Trophoblast cell (in vitro differentiated cells and primary cell): ENCODE measurements at regions not wholly inside any gene's neighbourhood (a gene's known extent, or its start where the extent isn't known, plus 50 kb on each side); places are given as distances from the start of the nearest gene placed in this dataset.

Source experiments
- DNase-seq, 2 donors: peaks; one replicate each; pipeline ENCODE4 v3.0.0-alpha.2; 2016
- H2AFZ ChIP-seq: 2 replicates; pipeline ENCODE4 v1.6.1; 2013; ENCODE audit warnings: low read length, moderate library complexity, mild to moderate bottlenecking; ENCODE audit not compliant: insufficient read depth, poor library complexity
- H2AK5ac ChIP-seq: 2 replicates; pipeline ENCODE4 v1.6.1; 2013; ENCODE audit warnings: mild to moderate bottlenecking, low read length
- H2BK120ac ChIP-seq: 2 replicates; pipeline ENCODE4 v1.6.1; 2013; ENCODE audit warnings: low read length, mild to moderate bottlenecking, moderate library complexity; ENCODE audit not compliant: insufficient read depth, poor library complexity
- H2BK12ac ChIP-seq: 2 replicates; pipeline ENCODE4 v1.6.1; 2013; ENCODE audit warnings: mild to moderate bottlenecking, low read length, moderate library complexity
- H2BK5ac ChIP-seq: 2 replicates; pipeline ENCODE4 v1.6.1; 2013; ENCODE audit warnings: low read length, low read depth, moderate library complexity, mild to moderate bottlenecking; ENCODE audit not compliant: poor library complexity
- H3K14ac ChIP-seq: 2 replicates; pipeline ENCODE4 v1.6.1; 2013; ENCODE audit warnings: mild to moderate bottlenecking, low read length
- H3K18ac ChIP-seq: 2 replicates; pipeline ENCODE4 v1.6.1; 2013; ENCODE audit warnings: mild to moderate bottlenecking, low read length
- H3K23ac ChIP-seq: 2 replicates; pipeline ENCODE4 v1.6.1; 2013; ENCODE audit warnings: low read length
- H3K27ac ChIP-seq: 2 replicates; pipeline ENCODE4 v1.5.1; 2013; ENCODE audit warnings: low read depth, mild to moderate bottlenecking, inconsistent platforms, low read length, moderate library complexity
- H3K27me3 ChIP-seq: 2 replicates; pipeline ENCODE4 v1.6.1; 2013; ENCODE audit warnings: inconsistent platforms, mild to moderate bottlenecking, low read length, moderate library complexity; ENCODE audit not compliant: insufficient read depth
- H3K36me3 ChIP-seq, 2 experiments: 1 replicate in 1 of 2; 2 replicates in 1 of 2; pipeline ENCODE4 v1.6.1; 2013; ENCODE audit warnings: low read length in 2 of 2, mild to moderate bottlenecking in 2 of 2, moderate library complexity in 1 of 2; ENCODE audit not compliant: insufficient read depth in 2 of 2, control insufficient read depth in 1 of 2
- H3K4ac ChIP-seq: 2 replicates; pipeline ENCODE4 v1.6.1; 2013; ENCODE audit warnings: low read depth, mild to moderate bottlenecking, low read length, moderate library complexity
- H3K4me1 ChIP-seq, 2 experiments: 1 replicate in 1 of 2; 2 replicates in 1 of 2; pipeline ENCODE4 v1.6.1; 2013; ENCODE audit warnings: low read length in 2 of 2, mild to moderate bottlenecking in 2 of 2, moderate library complexity in 1 of 2; ENCODE audit not compliant: insufficient read depth in 2 of 2, control insufficient read depth in 1 of 2
- H3K4me2 ChIP-seq: 2 replicates; pipeline ENCODE4 v1.6.1; 2013; ENCODE audit warnings: inconsistent platforms, mild to moderate bottlenecking, low read length, moderate library complexity
- H3K4me3 ChIP-seq: 2 replicates; pipeline ENCODE4 v1.5.1; 2013; ENCODE audit warnings: mild to moderate bottlenecking, low read depth, low read length, inconsistent platforms
- H3K79me1 ChIP-seq: one replicate; pipeline ENCODE4 v1.6.1; 2013; ENCODE audit warnings: low read length
- H3K79me2 ChIP-seq: 2 replicates; pipeline ENCODE4 v1.6.1; 2013; ENCODE audit warnings: low read length, mild to moderate bottlenecking; ENCODE audit not compliant: control insufficient read depth, insufficient read depth, poor library complexity
- H3K9ac ChIP-seq: 2 replicates; pipeline ENCODE4 v1.6.1; 2013; ENCODE audit warnings: mild to moderate bottlenecking, low read length
- H3K9me3 ChIP-seq: 2 replicates; pipeline ENCODE4 v1.6.1; 2013; ENCODE audit warnings: low read depth, mild to moderate bottlenecking, control low read depth, inconsistent platforms, low read length; ENCODE audit not compliant: insufficient read depth
- H4K12ac ChIP-seq: 2 replicates; pipeline ENCODE4 v1.6.1; 2013; ENCODE audit warnings: low read depth, mild to moderate bottlenecking, low read length, moderate library complexity
- H4K8ac ChIP-seq: 2 replicates; pipeline ENCODE4 v1.6.1; 2013; ENCODE audit warnings: low read depth, mild to moderate bottlenecking, low read length, moderate library complexity
- H4K91ac ChIP-seq: one replicate; pipeline ENCODE4 v1.6.1; 2013; ENCODE audit warnings: low read depth, mild to moderate bottlenecking, low read length, moderate library complexity
- WGBS: extraction: QIAGEN DNeasy Blood & Tissue Kit; methylation state at CpG from one replicate; pipeline ENCODE4 v1.1.7; 2013; ENCODE audit warnings: missing lambda C conversion rate; ENCODE audit not compliant: insufficient read length, insufficient coverage; ENCODE audit errors: extremely low coverage; 5-methylcytosine and 5-hydroxymethylcytosine counted together

DNA sequence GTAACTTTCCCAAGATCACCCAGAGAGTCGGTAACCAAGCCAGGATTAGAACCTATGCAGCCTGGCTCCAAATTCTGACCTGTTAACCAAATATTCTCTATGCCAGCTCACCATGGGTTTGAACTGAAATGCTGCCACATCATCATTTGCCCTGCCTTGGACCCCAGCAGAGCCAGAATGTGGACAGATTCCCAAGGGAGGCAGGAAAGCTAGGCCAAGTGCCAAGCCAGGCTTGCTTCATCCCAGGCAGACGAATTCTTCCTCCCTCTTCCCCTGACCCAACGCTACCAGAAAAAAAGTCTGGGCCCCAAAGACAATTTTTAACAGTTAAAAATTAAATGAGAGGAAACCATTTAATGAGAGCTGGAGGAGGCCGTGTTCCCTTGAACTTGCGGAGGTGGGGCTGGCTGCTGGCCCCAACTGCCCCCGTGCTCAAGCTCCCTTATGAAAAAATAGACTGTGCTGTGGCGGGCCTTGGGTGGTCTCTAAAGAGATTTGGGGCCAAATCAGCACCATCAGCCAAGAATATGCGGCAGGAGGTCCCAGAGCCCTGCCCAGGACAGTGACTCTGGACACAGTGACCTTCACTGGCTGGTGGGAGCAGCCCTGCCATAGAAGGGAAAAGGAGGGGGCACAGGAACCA, 184.1 kb upstream of the SYT13 start:
- H3K36me3 ChIP-seq = no peaks in the 10 kb centered on the region
- H3K18ac ChIP-seq = no peak overlapping the region
- H4K8ac ChIP-seq = no peak overlapping the region
- H3K4ac ChIP-seq = no peak overlapping the region
- no peak overlapping the region for H2BK5ac ChIP-seq
- H2AFZ ChIP-seq = no peak overlapping the region
- peaks cover 3 to 5% of the 10 kb centered on the region in 2 experiments for H3K4me1 ChIP-seq
- no peaks in the 10 kb centered on the region for H3K79me1 ChIP-seq
- no peak overlapping the region for H3K23ac ChIP-seq
- H3K27me3 ChIP-seq = no peaks in the 10 kb centered on the region
- no peak overlapping the region for H4K12ac ChIP-seq
- no peak overlapping the region for H3K4me2 ChIP-seq
- H2BK12ac ChIP-seq = no peak overlapping the region
- no peaks in the 10 kb centered on the region for H3K79me2 ChIP-seq
- no peak overlapping the region for H2BK120ac ChIP-seq
- H3K9ac ChIP-seq = no peak overlapping the region
- H2AK5ac ChIP-seq = no peak overlapping the region
- WGBS = no CpG with 5 or more reads among the region's 8 CpGs
- H3K4me3 ChIP-seq = no peak overlapping the region
- no peak overlapping the region for H3K27ac ChIP-seq
- no peaks in the 10 kb centered on the region for H3K9me3 ChIP-seq
- H3K14ac ChIP-seq = no peak overlapping the region
- H4K91ac ChIP-seq = no peak overlapping the region
- no peak for DNase-seq

DNA sequence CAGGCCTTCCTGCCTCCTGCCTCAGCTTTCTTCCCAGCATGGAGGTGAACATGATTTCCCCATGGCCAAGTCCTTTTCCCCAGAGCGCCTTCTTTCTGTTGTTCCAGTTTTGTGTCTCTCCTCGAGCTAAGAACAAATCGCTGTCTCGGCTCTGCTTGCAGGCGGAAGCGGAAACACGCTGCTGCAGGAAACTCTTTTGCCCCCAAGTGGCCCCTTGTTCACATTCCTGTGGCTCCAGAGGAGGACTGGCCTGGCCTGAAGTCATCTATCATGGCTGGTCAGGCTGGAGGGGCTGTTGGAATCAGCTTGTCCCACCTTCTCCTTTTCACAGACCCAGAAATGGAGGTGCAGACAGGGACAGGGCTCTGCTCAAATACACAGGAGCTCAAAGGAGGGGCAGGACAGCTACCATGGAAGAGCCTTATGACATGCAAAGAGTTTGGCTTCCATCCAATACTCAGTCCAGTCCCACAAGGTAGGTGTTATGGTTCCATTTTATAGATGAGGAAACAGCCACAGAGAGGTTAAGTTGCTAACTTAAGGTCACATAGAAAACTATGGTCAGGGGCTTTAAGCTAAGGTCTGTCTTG, 182.2 kb upstream of the SYT13 start:
- Histone ChIP-seq H2AK5ac (no peak overlapping the region), H3K23ac (no peak overlapping the region), H3K14ac (no peak overlapping the region), H3K36me3 (no peaks in the 10 kb centered on the region), H4K8ac (no peak overlapping the region), H3K18ac (no peak overlapping the region), H3K79me2 (no peaks in the 10 kb centered on the region), H2BK12ac (no peak overlapping the region), H2BK120ac (no peak overlapping the region), H3K27ac (no peak overlapping the region), H2AFZ (no peak overlapping the region), H3K4ac (no peak overlapping the region), H2BK5ac (no peak overlapping the region), H3K9me3 (no peaks in the 10 kb centered on the region), H3K4me3 (no peak overlapping the region), H4K12ac (no peak overlapping the region), H4K91ac (no peak overlapping the region), H3K9ac (no peak overlapping the region), H3K4me1 (peaks cover 3 to 5% of the 10 kb centered on the region in 2 experiments), H3K4me2 (no peak overlapping the region), H3K79me1 (no peaks in the 10 kb centered on the region), H3K27me3 (no peaks in the 10 kb centered on the region)
- WGBS = no CpG with 5 or more reads among the region's 7 CpGs
- DNase-seq = no peak

DNA sequence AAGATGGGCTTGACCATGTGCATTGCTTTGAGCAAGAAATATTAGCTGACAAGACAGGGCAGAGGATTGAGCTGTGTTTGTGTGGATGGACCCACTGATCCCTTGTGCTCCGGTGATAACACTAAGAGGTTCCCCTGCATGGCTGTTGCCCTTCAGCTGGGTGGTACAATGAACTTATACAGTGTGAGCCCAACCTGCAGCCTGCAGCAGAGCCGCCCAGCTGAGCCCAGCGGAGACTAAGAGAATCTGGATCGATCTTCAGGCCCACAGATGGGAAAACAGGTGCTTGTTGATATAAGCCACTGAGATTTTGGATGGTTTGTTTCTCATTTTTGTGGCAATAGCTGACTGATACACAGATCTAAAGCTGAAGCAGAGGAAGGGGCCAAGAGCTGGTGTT, 177.4 kb upstream of the SYT13 start:
- no peak overlapping the region for H2AFZ ChIP-seq
- H2AK5ac ChIP-seq = no peak overlapping the region
- H3K4ac ChIP-seq = no peak overlapping the region
- H3K23ac ChIP-seq = no peak overlapping the region
- H4K12ac ChIP-seq = no peak overlapping the region
- no peak overlapping the region for H4K91ac ChIP-seq
- H2BK12ac ChIP-seq = no peak overlapping the region
- H3K79me1 ChIP-seq = no peaks in the 10 kb centered on the region
- H3K4me1 ChIP-seq = peaks cover 3 to 4% of the 10 kb centered on the region in 2 experiments
- no peak overlapping the region for H4K8ac ChIP-seq
- H2BK120ac ChIP-seq = no peak overlapping the region
- H2BK5ac ChIP-seq = no peak overlapping the region
- no peak overlapping the region for H3K4me2 ChIP-seq
- no peaks in the 10 kb centered on the region for H3K36me3 ChIP-seq
- H3K9ac ChIP-seq = no peak overlapping the region
- H3K79me2 ChIP-seq = no peaks in the 10 kb centered on the region
- no peak for DNase-seq
- H3K18ac ChIP-seq = no peak overlapping the region
- WGBS = no CpG with 5 or more reads among the region's 4 CpGs
- H3K4me3 ChIP-seq = no peak overlapping the region
- H3K27me3 ChIP-seq = no peaks in the 10 kb centered on the region
- H3K14ac ChIP-seq = no peak overlapping the region
- no peaks in the 10 kb centered on the region for H3K9me3 ChIP-seq
- H3K27ac ChIP-seq = no peak overlapping the region

GRCh38 chr11:45461514-45461913, 175.4 kb upstream of the SYT13 start:
- WGBS = no CpG with 5 or more reads among the region's 2 CpGs
- Histone ChIP-seq H2AFZ (no peak overlapping the region), H3K14ac (no peak overlapping the region), H3K9me3 (no peaks in the 10 kb centered on the region), H3K9ac (no peak overlapping the region), H3K4me1 (no peaks in the 10 kb centered on the region), H3K4ac (no peak overlapping the region), H3K79me1 (no peaks in the 10 kb centered on the region), H2BK120ac (no peak overlapping the region), H4K12ac (no peak overlapping the region), H3K79me2 (no peaks in the 10 kb centered on the region), H4K91ac (no peak overlapping the region), H3K18ac (no peak overlapping the region), H3K4me2 (no peak overlapping the region), H3K27me3 (no peaks in the 10 kb centered on the region), H2AK5ac (no peak overlapping the region), H3K23ac (no peak overlapping the region), H2BK12ac (no peak overlapping the region), H3K4me3 (no peak overlapping the region), H3K36me3 (no peaks in the 10 kb centered on the region), H3K27ac (no peak overlapping the region), H2BK5ac (no peak overlapping the region), H4K8ac (no peak overlapping the region)
- DNase-seq = no peak
